ENCODE measurements at regions not wholly inside any gene's neighbourhood (a gene's known extent, or its start where the extent isn't known, plus 50 kb on each side); places are given as distances from the start of the nearest gene placed in this dataset.

DNA sequence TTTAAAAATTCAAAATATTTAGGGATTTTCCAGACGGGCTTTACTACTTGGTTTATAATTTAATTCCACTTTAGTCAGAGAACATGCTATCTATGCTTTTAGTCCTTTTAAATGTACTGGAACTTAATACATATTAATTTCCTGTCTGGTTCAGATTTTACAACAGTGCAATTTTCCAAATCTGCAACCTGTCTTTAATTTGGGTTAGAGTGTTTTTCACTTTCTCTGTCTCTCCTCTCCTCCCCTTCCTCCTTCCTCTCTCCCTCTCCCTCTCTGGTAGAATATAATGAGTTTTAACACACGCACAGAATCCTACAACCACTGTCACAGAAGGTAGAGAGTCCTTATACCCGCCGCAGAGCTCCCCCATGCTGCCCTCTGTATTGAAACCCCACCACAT lies 950.7 kb downstream of the BRD1 start (continued):
- TF ChIP-seq, protein P1, sequence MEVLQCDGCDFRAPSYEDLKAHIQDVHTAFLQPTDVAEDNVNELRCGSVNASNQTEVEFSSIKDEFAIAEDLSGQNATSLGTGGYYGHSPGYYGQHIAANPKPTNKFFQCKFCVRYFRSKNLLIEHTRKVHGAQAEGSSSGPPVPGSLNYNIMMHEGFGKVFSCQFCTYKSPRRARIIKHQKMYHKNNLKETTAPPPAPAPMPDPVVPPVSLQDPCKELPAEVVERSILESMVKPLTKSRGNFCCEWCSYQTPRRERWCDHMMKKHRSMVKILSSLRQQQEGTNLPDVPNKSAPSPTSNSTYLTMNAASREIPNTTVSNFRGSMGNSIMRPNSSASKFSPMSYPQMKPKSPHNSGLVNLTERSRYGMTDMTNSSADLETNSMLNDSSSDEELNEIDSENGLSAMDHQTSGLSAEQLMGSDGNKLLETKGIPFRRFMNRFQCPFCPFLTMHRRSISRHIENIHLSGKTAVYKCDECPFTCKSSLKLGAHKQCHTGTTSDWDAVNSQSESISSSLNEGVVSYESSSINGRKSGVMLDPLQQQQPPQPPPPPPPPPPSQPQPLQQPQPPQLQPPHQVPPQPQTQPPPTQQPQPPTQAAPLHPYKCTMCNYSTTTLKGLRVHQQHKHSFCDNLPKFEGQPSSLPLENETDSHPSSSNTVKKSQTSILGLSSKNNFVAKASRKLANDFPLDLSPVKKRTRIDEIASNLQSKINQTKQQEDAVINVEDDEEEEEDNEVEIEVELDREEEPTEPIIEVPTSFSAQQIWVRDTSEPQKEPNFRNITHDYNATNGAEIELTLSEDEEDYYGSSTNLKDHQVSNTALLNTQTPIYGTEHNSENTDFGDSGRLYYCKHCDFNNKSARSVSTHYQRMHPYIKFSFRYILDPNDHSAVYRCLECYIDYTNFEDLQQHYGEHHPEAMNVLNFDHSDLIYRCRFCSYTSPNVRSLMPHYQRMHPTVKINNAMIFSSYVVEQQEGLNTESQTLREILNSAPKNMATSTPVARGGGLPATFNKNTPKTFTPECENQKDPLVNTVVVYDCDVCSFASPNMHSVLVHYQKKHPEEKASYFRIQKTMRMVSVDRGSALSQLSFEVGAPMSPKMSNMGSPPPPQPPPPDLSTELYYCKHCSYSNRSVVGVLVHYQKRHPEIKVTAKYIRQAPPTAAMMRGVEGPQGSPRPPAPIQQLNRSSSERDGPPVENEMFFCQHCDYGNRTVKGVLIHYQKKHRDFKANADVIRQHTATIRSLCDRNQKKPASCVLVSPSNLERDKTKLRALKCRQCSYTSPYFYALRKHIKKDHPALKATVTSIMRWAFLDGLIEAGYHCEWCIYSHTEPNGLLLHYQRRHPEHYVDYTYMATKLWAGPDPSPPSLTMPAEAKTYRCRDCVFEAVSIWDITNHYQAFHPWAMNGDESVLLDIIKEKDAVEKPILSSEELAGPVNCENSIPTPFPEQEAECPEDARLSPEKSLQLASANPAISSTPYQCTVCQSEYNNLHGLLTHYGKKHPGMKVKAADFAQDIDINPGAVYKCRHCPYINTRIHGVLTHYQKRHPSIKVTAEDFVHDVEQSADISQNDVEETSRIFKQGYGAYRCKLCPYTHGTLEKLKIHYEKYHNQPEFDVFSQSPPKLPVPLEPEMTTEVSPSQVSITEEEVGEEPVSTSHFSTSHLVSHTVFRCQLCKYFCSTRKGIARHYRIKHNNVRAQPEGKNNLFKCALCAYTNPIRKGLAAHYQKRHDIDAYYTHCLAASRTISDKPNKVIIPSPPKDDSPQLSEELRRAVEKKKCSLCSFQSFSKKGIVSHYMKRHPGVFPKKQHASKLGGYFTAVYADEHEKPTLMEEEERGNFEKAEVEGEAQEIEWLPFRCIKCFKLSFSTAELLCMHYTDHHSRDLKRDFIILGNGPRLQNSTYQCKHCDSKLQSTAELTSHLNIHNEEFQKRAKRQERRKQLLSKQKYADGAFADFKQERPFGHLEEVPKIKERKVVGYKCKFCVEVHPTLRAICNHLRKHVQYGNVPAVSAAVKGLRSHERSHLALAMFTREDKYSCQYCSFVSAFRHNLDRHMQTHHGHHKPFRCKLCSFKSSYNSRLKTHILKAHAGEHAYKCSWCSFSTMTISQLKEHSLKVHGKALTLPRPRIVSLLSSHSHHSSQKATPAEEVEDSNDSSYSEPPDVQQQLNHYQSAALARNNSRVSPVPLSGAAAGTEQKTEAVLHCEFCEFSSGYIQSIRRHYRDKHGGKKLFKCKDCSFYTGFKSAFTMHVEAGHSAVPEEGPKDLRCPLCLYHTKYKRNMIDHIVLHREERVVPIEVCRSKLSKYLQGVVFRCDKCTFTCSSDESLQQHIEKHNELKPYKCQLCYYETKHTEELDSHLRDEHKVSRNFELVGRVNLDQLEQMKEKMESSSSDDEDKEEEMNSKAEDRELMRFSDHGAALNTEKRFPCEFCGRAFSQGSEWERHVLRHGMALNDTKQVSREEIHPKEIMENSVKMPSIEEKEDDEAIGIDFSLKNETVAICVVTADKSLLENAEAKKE (CRISPR knock-in tag; IDR thresholded peaks at IDR 0.05) = no peak
- TF ChIP-seq ZNF331 (CRISPR knock-in tag; IDR thresholded peaks at IDR 0.05; ENCODE audit: low read depth) (no peak), CREB1 (CRISPR knock-in tag; IDR thresholded peaks at IDR 0.05; ENCODE audit: low read depth) (no peak), STAT1 (IDR thresholded peaks at IDR 0.05; ENCODE audit: unreplicated experiment) (no peak), EZH2 (IDR thresholded peaks at IDR 0.05; ENCODE audit: low read depth, unreplicated experiment) (no peak), POLR2AphosphoS5 (IDR thresholded peaks at IDR 0.05; ENCODE audit: low read depth) (no peak)
- TF ChIP-seq, protein P2, sequence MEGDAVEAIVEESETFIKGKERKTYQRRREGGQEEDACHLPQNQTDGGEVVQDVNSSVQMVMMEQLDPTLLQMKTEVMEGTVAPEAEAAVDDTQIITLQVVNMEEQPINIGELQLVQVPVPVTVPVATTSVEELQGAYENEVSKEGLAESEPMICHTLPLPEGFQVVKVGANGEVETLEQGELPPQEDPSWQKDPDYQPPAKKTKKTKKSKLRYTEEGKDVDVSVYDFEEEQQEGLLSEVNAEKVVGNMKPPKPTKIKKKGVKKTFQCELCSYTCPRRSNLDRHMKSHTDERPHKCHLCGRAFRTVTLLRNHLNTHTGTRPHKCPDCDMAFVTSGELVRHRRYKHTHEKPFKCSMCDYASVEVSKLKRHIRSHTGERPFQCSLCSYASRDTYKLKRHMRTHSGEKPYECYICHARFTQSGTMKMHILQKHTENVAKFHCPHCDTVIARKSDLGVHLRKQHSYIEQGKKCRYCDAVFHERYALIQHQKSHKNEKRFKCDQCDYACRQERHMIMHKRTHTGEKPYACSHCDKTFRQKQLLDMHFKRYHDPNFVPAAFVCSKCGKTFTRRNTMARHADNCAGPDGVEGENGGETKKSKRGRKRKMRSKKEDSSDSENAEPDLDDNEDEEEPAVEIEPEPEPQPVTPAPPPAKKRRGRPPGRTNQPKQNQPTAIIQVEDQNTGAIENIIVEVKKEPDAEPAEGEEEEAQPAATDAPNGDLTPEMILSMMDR (conservative IDR thresholded peaks at IDR 0.05; ENCODE audit: low read depth in 2 of 2) = no peak

DNA sequence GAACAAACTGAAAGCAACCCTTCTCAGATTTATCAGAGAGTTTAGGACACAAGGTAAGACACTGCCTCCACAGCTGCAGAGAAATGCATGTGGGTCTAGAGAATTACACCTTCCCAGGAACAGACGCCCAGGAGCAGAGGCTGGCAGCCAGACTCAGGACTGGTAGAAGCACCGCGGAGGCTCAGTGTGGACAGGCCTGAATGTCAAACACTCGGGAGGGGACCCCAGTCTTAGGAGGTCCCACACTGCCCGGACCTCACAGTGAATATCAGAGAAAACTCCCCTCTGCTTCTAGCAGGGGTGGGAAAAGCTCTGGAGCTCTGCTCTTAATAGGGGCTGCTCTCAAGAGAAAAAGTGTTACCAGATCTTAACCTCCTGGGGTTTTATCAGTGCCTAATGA lies 952.7 kb downstream of the BRD1 start:
- Mint-ChIP-seq H3K36me3 (ENCODE audit: low read depth) (no peaks in the 10 kb centered on the region), H3K4me1 (peaks cover 8% of the 10 kb centered on the region; the same call in 2 of the 3 replicates), H3K27ac (no peak overlapping the region), H3K4me3 (no peak overlapping the region), H3K27me3 (ENCODE audit: insufficient read depth, low read depth, poor library complexity) (peaks cover 3% of the 10 kb centered on the region), H3K9me3 (peaks cover 5% of the 10 kb centered on the region; the same call in 2 of the 3 replicates)
- ATAC-seq = no peak
- Histone ChIP-seq H2AFZ (no peak overlapping the region), H3K4me3 (no peak overlapping the region), H3K27me3 (ENCODE audit: insufficient read depth) (no peaks in the 10 kb centered on the region), H3K9me2 (ENCODE audit: insufficient read depth) (no peaks in the 10 kb centered on the region), H4K20me1 (replicated peaks; ENCODE audit: insufficient read depth) (no peaks in the 10 kb centered on the region), H3K4me2 (no peak overlapping the region), H3K4me1 (ENCODE audit: insufficient read depth) (no peaks in the 10 kb centered on the region), H3K36me3 (ENCODE audit: insufficient read depth) (0 out of 2 replicates have a peak, but pooled peaks cover 4% of the 10 kb centered on the region), H3F3A (replicated peaks; ENCODE audit: low read depth) (no peaks in the 10 kb centered on the region), H3K79me2 (replicated peaks; ENCODE audit: insufficient read depth) (no peaks in the 10 kb centered on the region), H3K27ac (ENCODE audit: low read depth) (no peak overlapping the region)
- no peak for TF ChIP-seq NANOG (IDR thresholded peaks at IDR 0.05; ENCODE audit: borderline replicate concordance)
- DNase-seq (ENCODE audit: low spot score) = no peak

Data from GM23338 (cell line).